COLO668 (cell line): ENCODE measurements at regions not wholly inside any gene's neighbourhood (a gene's known extent, or its start where the extent isn't known, plus 50 kb on each side); places are given as distances from the start of the nearest gene placed in this dataset.
A peak's percentile ranks its signal among the peaks of the same experiment; 100 is the strongest.

ENCODE experiments used
- DNase-seq: peaks from one replicate; lab custom pipeline; 2025; ENCODE audit not compliant: unreplicated experiment; lab: John Stamatoyannopoulos, UW

DNA sequence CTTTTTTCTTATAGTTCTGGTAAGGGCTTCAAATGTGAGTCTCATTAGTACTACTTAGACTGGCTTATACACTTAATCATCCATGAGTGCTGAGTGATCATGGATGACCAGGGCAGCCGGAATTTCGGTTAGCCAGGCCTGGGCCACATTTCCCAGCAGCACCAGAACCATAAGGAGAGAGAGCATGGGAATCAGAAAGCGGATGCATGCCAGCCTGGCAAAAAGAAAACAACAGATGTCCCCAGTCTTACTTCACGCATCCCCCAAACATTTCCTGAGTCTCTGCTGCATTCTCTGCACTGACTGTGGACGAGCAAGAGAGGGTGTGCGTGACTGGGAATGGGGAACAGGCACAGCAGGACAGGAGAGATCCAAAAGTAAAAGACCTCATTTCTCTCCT is 371.1 kb upstream of the ZNF608 start:
- no peak for DNase-seq

- no peak for DNase-seq
Observed at GRCh38 chr5:125120012-125120411, 373.6 kb upstream of the ZNF608 start.

DNA sequence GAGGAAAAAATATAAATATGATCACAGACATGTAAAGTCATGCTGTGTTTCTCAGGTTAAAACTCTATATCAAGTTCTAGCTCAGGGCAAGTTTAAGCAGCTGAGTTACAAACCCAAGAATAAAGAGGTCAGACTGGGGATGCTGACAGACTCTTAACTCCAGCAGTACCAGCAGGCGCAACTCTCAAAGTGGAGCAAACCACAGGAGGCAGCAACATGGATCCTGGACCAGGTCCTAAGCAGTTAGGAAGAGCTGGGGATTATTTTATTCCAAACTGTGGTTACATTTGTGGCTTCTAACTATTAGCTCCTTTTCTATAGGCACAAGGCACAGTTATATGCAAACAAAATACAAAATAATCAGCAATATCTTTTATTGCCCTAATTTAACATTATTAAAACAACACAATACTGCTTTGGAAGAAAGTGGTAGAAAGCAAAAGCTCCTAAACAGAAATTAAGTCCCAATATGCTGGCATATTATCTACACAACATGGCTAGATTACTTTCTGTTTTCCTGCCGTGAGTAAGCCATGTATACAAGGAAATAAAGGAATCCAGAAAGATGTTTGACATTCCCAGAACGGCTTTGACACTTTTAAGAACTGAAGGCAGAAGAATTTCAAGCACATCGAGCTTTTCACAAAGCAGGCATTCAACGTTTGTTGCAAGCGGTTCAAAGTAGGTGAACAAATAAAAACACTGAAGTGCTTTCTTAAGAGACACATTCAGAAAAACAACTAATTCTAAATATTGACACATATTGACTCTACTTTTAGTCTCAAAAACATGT is 378.8 kb upstream of the ZNF608 start:
- no peak for DNase-seq

DNA sequence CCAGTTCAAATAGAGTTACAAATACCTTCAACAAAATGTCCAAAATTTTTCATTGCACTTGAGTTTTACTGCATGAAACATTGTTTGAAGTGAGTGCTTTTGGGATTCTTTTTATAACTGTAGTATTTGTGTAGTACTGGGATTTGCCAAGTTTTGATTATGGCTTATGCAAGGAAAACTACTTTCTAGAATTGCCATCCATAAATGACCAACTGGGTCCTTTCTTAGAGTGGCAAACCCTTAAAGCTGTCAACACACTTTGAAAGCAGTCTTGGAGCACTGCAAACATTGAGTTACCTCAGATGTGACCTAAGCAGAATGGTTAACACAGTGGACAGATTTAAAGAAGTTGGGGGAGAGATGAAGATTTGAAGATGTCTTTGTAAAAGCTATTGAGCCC is 379.6 kb upstream of the ZNF608 start:
- no peak for DNase-seq

- no peak for DNase-seq
Observed at GRCh38 chr5:125129151-125129806, 382.8 kb upstream of the ZNF608 start.

DNA sequence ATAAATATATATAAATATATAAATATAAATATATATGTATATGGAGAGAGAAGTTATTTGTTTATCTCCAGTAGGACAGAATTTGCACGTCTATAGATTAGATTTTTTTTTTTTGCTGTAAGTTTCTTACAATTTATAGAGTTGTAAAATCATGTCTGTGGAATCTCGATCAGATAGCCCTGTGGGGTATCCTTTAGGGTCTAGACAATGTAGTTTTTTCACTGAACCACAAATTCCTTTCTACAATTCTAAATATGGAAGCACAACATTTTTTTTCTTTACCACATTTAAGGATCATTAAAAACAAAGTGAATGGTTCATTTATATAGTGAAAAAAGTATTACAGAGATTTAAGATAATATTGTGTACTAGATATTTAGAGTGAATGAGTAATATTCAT is 384.2 kb upstream of the ZNF608 start:
- DNase-seq = no peak

DNA sequence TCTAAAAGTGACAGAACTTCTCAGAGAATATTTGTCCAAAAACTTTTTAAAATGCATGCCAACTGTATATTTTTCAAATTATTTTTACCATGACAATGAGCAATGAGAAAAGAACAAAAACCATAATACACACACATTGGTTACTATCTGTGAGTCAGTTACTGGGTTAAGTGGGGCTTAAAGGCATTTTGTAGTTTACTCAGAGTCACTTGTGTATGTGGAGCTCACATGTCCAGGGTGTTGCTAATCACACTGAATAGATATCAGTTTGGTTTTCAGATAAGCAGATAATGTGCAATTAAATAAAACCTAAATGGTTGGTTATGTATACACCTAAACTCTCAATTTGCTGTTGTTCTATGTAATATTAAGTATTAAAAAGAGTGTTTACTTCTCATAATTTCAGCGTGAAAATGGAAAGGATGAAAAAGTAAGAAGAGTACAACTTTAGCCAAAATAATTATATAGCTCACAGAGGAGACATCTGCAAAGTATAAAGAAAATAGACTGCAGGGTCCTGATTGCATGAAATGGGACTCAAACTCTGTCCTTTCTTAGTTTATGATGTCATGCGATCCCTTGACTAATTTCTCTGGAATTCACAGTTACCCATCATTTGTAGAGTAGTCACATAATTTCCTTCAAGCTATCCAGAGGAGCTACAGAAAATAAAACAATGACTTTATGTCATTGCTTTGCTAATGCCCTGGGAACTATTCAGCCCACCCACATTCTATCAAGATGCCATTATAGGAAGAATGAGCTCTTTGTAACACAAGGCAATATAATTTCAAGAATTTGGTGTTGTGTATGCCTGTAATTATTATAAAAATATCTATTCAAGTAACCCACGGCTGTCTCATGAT is 388.0 kb upstream of the ZNF608 start:
- DNase-seq = no peak

DNA sequence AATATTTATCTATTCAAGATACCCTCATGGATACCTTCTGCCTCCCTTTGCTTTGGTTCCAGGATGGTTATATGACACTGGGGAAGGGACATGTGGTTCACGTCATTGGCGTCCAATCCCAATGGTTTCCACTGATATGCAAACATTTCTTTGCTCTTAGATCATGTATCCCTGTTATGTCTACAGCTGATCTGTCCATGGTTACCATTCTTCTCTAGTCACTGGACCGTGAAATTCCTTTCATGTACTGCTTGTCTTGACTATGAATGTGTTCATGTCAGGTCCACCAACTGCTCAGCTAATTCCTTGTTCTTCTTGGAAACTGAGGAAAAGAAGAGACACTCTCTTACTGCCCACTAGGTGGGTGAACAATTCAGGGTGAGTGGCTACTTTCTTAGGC is 391.1 kb upstream of the ZNF608 start:
- DNase-seq = peak; percentile 24

DNA sequence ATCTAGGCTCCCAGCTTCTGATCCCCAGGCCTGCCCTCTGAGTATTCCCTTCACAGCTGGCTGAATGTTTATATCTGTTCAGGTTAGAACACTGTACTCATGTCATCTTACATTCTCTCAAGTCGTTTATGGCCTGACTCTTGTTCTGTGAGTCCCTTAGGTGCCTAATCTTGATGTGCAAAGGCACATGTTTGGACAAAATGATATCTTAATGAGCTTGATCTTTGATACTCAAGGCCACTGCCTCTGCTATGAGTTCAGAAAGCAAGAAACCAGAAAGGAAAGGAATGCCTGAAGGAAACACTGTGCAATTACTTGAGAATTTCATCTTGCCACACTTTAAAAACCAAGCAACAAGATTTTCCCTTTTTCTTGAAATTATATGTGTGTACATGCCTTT is 391.8 kb upstream of the ZNF608 start:
- DNase-seq = no peak

GRCh38 chr5:125139590-125139989 is 393.2 kb upstream of the ZNF608 start:
- no peak for DNase-seq

- DNase-seq = no peak
Observed at GRCh38 chr5:125140220-125140619, 393.8 kb upstream of the ZNF608 start.

- DNase-seq = peak; percentile 4
Observed at GRCh38 chr5:125140855-125141254, 394.4 kb upstream of the ZNF608 start.

GRCh38 chr5:125142458-125142857 is 396.0 kb upstream of the ZNF608 start:
- no peak for DNase-seq

DNA sequence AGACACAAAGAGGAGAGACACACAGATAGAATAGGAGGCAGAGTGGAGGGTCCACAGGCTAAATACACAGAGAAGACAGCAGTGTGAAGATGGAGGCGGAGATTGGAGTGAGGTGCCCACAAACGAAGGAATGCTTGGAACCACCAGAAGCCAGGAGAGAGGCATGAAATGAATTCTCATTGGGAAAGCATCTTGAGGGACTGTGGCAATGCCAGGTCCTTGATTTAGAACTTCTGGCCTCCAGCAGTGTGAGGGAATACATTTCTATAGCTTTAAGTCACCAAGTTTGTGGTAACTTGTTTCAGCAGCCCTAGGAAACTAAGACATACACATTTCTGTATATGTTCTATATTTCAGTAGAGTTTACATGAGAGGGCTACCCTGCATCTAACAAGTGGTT is 396.6 kb upstream of the ZNF608 start:
- DNase-seq = no peak

DNA sequence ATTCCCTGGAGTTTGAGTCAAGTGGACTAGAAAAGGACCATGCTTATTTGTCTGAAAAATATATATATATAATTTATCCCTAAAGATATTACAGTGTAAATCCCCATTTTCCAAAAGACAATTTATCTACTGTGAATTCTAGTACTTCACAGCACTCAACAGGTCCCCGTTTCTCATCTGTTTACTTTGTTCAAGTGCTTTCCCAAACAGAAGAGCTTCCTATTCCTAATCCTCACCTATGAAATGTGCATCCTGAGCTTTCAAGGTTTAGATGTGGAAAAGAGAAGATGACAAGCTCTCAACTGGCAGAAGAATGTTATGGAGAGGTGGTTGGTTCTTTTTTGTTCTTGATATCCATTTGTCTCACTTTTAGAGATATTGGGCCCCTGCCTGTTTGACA is 401.6 kb upstream of the ZNF608 start:
- DNase-seq = no peak

DNA sequence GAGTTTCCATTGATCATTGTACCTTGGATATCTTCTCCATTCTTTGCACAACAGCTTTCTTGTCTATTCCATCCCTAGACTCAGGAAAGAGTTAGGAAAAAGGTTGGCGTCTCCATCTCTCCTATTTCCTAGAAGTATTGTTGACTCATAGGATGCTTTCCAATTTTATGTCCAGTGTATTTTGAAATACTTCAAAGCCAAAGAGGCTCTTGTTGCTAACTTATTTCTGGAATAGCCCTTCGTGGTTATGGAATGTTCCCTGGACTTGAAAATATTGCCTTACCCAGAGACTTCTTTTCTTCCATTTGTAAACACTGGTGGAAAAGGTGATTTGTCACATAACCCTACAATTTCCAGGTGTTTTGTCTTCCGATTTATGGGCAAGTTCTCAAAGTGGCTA is 402.3 kb upstream of the ZNF608 start:
- no peak for DNase-seq

GRCh38 chr5:125149110-125149509 is 402.7 kb upstream of the ZNF608 start:
- no peak for DNase-seq

- DNase-seq = no peak
Observed at GRCh38 chr5:125149527-125149926, 403.1 kb upstream of the ZNF608 start.

DNA sequence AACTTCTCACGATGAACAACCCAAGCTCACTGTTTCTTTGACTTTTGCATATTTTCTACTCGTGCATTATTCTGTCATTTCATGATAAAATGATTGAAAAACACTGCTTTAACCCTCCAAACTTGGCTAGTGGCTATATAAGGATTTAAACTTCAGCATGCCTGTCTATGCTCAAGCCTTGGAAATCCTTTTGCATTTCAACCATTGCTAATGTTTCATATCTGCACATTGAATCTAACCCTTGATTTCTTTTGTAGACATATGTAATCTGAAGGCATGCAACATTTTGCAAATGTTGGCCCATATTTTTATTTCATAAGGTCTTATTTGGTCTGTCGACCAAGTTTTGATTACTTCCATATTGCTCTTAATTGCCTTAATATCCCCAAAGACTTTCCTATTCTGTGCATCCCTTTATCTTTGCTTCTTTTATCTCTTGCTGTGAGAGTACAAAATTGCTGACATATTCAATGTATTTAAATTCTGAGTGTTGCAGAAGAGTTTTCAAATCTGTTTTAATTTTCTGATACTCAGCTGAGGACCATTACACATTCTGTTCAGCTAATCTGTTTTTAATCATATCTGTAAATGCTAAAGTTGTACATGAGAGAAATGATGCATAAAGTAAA is 403.7 kb upstream of the ZNF608 start:
- DNase-seq = no peak

GRCh38 chr5:125151150-125151900 is 404.9 kb upstream of the ZNF608 start:
- DNase-seq = no peak

- no peak for DNase-seq
Observed at GRCh38 chr5:125152044-125152443, 405.6 kb upstream of the ZNF608 start.
